ENCODE measurements at regions not wholly inside any gene's neighbourhood (a gene's known extent, or its start where the extent isn't known, plus 50 kb on each side); places are given as distances from the start of the nearest gene placed in this dataset.

DNA sequence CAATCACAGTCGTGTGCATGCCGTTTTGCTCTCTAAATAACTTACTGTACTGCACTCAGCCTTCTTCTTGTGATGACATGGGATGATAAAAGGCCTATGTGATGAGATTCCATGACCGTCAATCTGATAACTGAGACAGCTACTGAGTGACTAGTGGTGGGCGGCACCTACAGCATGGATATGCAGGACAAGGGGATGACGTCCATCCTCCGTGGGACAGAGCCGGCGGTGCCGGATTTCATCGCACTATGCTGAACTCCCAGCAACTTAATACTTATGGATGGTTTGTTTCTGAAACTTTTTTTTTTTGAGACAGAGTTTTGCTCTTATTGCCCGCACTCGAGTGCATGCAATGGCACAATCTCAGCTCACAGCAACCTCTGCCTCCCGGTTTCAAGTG lies 146.8 kb upstream of the TSHZ3 start:
- H3K56ac ChIP-seq (ENCODE audit: extremely low read depth, insufficient read depth, low read length) = no peak overlapping the region
- POLR2A ChIA-PET (ENCODE audit: unreplicated experiment) = no interaction called here
- H3K9ac ChIP-seq (ENCODE audit: low read depth, low read length) = no peak overlapping the region
- no peaks in the 10 kb centered on the region for H3K36me3 ChIP-seq (ENCODE audit: control insufficient read depth, insufficient read depth, low read length)
- no peak for TF ChIP-seq MAFK (IDR thresholded peaks at IDR 0.05; ENCODE audit: low read depth, low read length)
- no peak for TF ChIP-seq RCOR1 (IDR thresholded peaks at IDR 0.05; ENCODE audit: insufficient replicate concordance, low read length)
- TF ChIP-seq SMC3 (IDR thresholded peaks at IDR 0.05; ENCODE audit: low read depth, low read length) = no peak
- TF ChIP-seq, protein P1, sequence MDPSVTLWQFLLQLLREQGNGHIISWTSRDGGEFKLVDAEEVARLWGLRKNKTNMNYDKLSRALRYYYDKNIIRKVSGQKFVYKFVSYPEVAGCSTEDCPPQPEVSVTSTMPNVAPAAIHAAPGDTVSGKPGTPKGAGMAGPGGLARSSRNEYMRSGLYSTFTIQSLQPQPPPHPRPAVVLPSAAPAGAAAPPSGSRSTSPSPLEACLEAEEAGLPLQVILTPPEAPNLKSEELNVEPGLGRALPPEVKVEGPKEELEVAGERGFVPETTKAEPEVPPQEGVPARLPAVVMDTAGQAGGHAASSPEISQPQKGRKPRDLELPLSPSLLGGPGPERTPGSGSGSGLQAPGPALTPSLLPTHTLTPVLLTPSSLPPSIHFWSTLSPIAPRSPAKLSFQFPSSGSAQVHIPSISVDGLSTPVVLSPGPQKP (IDR thresholded peaks at IDR 0.05; ENCODE audit: borderline replicate concordance, low read depth, low read length) = no peak
- TF ChIP-seq, protein P2, sequence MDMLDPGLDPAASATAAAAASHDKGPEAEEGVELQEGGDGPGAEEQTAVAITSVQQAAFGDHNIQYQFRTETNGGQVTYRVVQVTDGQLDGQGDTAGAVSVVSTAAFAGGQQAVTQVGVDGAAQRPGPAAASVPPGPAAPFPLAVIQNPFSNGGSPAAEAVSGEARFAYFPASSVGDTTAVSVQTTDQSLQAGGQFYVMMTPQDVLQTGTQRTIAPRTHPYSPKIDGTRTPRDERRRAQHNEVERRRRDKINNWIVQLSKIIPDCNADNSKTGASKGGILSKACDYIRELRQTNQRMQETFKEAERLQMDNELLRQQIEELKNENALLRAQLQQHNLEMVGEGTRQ (IDR thresholded peaks at IDR 0.05; ENCODE audit: low read depth, low read length) = no peak
- no peak for TF ChIP-seq MXI1 (IDR thresholded peaks at IDR 0.05; ENCODE audit: borderline replicate concordance, low read depth, low read length)
- no peak for TF ChIP-seq BHLHE40 (IDR thresholded peaks at IDR 0.05; ENCODE audit: low read depth, low read length)
- TF ChIP-seq MAZ (IDR thresholded peaks at IDR 0.05; ENCODE audit: borderline replicate concordance, low read depth, low read length) = no peak
- no peak for TF ChIP-seq NFE2L2 (IDR thresholded peaks at IDR 0.05; ENCODE audit: low read depth, low read length)
- no peak for TF ChIP-seq FOS (IDR thresholded peaks at IDR 0.05; ENCODE audit: low read depth, low read length)
- no peak for TF ChIP-seq POLR2A (IDR thresholded peaks at IDR 0.05; ENCODE audit: low read depth, low read length)
- TF ChIP-seq, protein P3, sequence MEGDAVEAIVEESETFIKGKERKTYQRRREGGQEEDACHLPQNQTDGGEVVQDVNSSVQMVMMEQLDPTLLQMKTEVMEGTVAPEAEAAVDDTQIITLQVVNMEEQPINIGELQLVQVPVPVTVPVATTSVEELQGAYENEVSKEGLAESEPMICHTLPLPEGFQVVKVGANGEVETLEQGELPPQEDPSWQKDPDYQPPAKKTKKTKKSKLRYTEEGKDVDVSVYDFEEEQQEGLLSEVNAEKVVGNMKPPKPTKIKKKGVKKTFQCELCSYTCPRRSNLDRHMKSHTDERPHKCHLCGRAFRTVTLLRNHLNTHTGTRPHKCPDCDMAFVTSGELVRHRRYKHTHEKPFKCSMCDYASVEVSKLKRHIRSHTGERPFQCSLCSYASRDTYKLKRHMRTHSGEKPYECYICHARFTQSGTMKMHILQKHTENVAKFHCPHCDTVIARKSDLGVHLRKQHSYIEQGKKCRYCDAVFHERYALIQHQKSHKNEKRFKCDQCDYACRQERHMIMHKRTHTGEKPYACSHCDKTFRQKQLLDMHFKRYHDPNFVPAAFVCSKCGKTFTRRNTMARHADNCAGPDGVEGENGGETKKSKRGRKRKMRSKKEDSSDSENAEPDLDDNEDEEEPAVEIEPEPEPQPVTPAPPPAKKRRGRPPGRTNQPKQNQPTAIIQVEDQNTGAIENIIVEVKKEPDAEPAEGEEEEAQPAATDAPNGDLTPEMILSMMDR (conservative IDR thresholded peaks at IDR 0.05; ENCODE audit: low read depth, low read length) = no peak
- no peak for TF ChIP-seq CHD1 (IDR thresholded peaks at IDR 0.05; ENCODE audit: low read depth, low read length)
- no peak for TF ChIP-seq RFX5 (IDR thresholded peaks at IDR 0.05; ENCODE audit: low read depth, low read length)
- no peak for TF ChIP-seq CEBPB (IDR thresholded peaks at IDR 0.05; ENCODE audit: low read depth, low read length)
- no peak for TF ChIP-seq RAD21 (IDR thresholded peaks at IDR 0.05; ENCODE audit: low read length)
- in situ Hi-C loops (cut with MboI; ENCODE audit: low sequenced_read_pairs) = no loop called here
- intact Hi-C loops (cut with micrococcal nuclease) = no loop called here
- H3K4me1 ChIP-seq (ENCODE audit: control insufficient read depth, insufficient read depth, low read length) = no peaks in the 10 kb centered on the region
- no peaks in the 10 kb centered on the region for H4K20me1 ChIP-seq (ENCODE audit: insufficient read depth, low read length)
- no peaks in the 10 kb centered on the region; the same call in 1 of the 2 replicates for H3K27me3 ChIP-seq (ENCODE audit: control insufficient read depth, insufficient read depth, low read length)
- no peak overlapping the region for H4K91ac ChIP-seq (ENCODE audit: insufficient read depth, low read depth, low read length)
- H3K23ac ChIP-seq (ENCODE audit: low read depth, low read length) = no peak overlapping the region
- ATAC-seq (ENCODE audit: low read depth) (no peak), DNase-seq (no peak)
- CTCF ChIA-PET = no interaction called here
- BruUV-seq (replicated peaks) = no TSS peak
- dilution Hi-C loops (cut with HindIII; ENCODE audit: low sequenced_read_pairs, unreplicated experiment) = no loop called here
- no peaks in the 10 kb centered on the region for H3K79me1 ChIP-seq (ENCODE audit: low read depth in 1 of 2, low read length in 2 of 2)
- 75% methylated on average over 1 of the region's 13 CpGs; no CpG with 5 or more reads in 1 of the 2 experiments for WGBS, 2 experiments (ENCODE audit: extremely low coverage in 2 of 2, insufficient read length in 1 of 2)
- H2AK5ac ChIP-seq (ENCODE audit: low read depth, low read length) = no peak overlapping the region
- H2BK15ac ChIP-seq (ENCODE audit: low read depth, low read length) = no peak overlapping the region
- H3K4ac ChIP-seq (ENCODE audit: low read depth, low read length) = no peak overlapping the region
- H2BK20ac ChIP-seq (ENCODE audit: low read depth, low read length) = no peak overlapping the region
- H3K4me2 ChIP-seq (ENCODE audit: low read depth, low read length) = no peak overlapping the region
- H2AK9ac ChIP-seq (replicated peaks; ENCODE audit: low read depth, low read length, poor library complexity) = no peak overlapping the region
- no peak overlapping the region for H4K8ac ChIP-seq (ENCODE audit: low read depth in 2 of 2, low read length in 2 of 2)
- H2BK5ac ChIP-seq (ENCODE audit: low read depth, low read length, poor library complexity, severe bottlenecking) = no peak overlapping the region
- H3K18ac ChIP-seq (ENCODE audit: low read depth, low read length) = no peak overlapping the region
- no peak overlapping the region for H3K4me3 ChIP-seq (ENCODE audit: insufficient read depth, low read depth, low read length)
- H4K5ac ChIP-seq (ENCODE audit: low read depth, low read length) = no peak overlapping the region
- no peaks in the 10 kb centered on the region for H3K9me3 ChIP-seq (ENCODE audit: control insufficient read depth, insufficient read depth, low read length)
- H3K14ac ChIP-seq (replicated peaks; ENCODE audit: low read depth, low read length) = no peak overlapping the region
- H3K27ac ChIP-seq (ENCODE audit: insufficient read depth, low read length) = no peak overlapping the region
- no peak overlapping the region for H2BK120ac ChIP-seq (ENCODE audit: low read depth, low read length)
- no peaks in the 10 kb centered on the region for H3K9me1 ChIP-seq (ENCODE audit: insufficient read depth, low read length)
- no peak overlapping the region for H2AFZ ChIP-seq (replicated peaks; ENCODE audit: low read length, poor library complexity)

Data from IMR-90 (cell line).